GM12878 (cell line): ENCODE measurements at regions not wholly inside any gene's neighbourhood (a gene's known extent, or its start where the extent isn't known, plus 50 kb on each side); places are given as distances from the start of the nearest gene placed in this dataset.

Source experiments
- BCL11A ChIP-seq: IDR thresholded peaks from 2 replicates; pipeline ENCODE4 v1.6.1; 2011; ENCODE audit warnings: low read depth, low read length
- JUND ChIP-seq: IDR thresholded peaks from 2 replicates; pipeline ENCODE4 v1.6.1; 2012; ENCODE audit warnings: low read depth, mild to moderate bottlenecking, low read length, improper control_type of control experiment, moderate library complexity
- MEF2B ChIP-seq: fragments of 450-650 bp; IDR thresholded peaks from 2 replicates; pipeline ENCODE4 v1.6.1; 2018; ENCODE audit warnings: mild to moderate bottlenecking, moderate library complexity; ENCODE audit not compliant: partially characterized antibody, poor library complexity, severe bottlenecking
- RAD21 ChIP-seq: IDR thresholded peaks from 2 replicates; pipeline ENCODE4 v1.6.1; 2011; ENCODE audit warnings: mild to moderate bottlenecking, low read depth, low read length, moderate library complexity; ENCODE audit not compliant: insufficient read depth
- SREBF1 ChIP-seq: IDR thresholded peaks from 2 replicates; pipeline ENCODE4 v1.6.1; 2012; ENCODE audit warnings: mild to moderate bottlenecking, low read length
- TAF1 ChIP-seq: IDR thresholded peaks from 2 replicates; pipeline ENCODE4 v1.6.1; 2011; ENCODE audit warnings: mild to moderate bottlenecking, low read depth, low read length, borderline replicate concordance
- ZNF217 ChIP-seq: fragments of 450-650 bp; IDR thresholded peaks from 2 replicates; pipeline ENCODE4 v1.6.1; 2017; ENCODE audit warnings: antibody characterized with exemption, mild to moderate bottlenecking
- TF ChIP-seq, protein P1 (sequence below): fragments of 450-650 bp; formaldehyde crosslinking; IDR thresholded peaks from 2 replicates; pipeline ENCODE4 v1.4.0; 2020; ENCODE audit warnings: mild to moderate bottlenecking, moderate library complexity
- TF ChIP-seq, protein P2 (sequence below): fragments of 450-650 bp; IDR thresholded peaks from 2 replicates; pipeline ENCODE4 v1.6.1; 2017; ENCODE audit warnings: mild to moderate bottlenecking, moderate library complexity

DNA sequence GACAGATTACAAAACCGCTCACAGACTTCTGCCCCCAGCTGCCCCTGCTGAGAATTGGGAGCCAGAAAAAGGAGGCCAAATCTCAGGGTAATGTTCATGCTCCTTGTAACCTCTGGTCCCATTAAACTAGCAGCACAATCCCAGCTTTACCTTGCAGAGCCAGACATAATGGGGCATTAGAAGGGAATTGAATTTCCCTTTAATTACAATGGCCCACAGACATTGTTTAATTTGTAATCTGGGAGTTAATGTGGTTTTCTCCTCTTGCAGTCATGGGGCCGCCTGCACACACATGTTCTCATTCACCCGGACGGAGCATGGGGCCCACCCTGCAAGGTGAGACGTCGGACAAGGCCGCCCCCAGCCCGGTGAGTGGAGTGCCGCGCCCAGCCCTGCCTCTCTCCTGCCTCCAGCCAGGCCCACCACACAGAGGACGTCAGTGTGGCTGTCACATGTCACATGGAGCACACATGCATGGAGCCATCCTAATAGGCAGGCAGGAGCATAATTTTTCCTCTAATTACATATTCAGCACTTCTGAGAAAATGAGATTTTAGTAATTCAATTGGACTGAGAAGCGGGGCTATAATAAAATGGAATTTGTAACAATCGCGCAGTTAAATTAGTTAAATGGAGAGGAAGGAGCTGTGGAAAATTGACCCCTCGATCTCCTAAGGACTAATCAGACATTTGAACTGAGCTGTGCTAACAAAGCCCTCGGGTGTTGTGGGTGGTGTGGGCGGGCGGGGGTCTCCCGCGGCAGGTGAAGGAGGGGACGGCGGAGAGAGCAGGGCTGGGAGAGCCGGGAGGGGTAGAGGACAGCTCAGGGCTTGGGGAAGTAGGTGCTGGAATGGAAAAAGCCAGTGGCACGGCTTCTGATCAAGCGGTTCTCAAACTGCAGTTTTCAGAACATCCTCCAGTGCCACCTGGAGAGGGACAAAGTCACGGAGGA lies 87.7 kb downstream of the ENGASE start (continued):
- TF ChIP-seq JUND (no peak), SREBF1 (no peak), TAF1 (no peak), MEF2B (no peak), BCL11A (no peak), ZNF217 (no peak), RAD21 (no peak)
- TF ChIP-seq, protein P1, sequence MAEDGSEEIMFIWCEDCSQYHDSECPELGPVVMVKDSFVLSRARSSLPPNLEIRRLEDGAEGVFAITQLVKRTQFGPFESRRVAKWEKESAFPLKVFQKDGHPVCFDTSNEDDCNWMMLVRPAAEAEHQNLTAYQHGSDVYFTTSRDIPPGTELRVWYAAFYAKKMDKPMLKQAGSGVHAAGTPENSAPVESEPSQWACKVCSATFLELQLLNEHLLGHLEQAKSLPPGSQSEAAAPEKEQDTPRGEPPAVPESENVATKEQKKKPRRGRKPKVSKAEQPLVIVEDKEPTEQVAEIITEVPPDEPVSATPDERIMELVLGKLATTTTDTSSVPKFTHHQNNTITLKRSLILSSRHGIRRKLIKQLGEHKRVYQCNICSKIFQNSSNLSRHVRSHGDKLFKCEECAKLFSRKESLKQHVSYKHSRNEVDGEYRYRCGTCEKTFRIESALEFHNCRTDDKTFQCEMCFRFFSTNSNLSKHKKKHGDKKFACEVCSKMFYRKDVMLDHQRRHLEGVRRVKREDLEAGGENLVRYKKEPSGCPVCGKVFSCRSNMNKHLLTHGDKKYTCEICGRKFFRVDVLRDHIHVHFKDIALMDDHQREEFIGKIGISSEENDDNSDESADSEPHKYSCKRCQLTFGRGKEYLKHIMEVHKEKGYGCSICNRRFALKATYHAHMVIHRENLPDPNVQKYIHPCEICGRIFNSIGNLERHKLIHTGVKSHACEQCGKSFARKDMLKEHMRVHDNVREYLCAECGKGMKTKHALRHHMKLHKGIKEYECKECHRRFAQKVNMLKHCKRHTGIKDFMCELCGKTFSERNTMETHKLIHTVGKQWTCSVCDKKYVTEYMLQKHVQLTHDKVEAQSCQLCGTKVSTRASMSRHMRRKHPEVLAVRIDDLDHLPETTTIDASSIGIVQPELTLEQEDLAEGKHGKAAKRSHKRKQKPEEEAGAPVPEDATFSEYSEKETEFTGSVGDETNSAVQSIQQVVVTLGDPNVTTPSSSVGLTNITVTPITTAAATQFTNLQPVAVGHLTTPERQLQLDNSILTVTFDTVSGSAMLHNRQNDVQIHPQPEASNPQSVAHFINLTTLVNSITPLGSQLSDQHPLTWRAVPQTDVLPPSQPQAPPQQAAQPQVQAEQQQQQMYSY (CRISPR knock-in tag), result no peak
- TF ChIP-seq, protein P2, sequence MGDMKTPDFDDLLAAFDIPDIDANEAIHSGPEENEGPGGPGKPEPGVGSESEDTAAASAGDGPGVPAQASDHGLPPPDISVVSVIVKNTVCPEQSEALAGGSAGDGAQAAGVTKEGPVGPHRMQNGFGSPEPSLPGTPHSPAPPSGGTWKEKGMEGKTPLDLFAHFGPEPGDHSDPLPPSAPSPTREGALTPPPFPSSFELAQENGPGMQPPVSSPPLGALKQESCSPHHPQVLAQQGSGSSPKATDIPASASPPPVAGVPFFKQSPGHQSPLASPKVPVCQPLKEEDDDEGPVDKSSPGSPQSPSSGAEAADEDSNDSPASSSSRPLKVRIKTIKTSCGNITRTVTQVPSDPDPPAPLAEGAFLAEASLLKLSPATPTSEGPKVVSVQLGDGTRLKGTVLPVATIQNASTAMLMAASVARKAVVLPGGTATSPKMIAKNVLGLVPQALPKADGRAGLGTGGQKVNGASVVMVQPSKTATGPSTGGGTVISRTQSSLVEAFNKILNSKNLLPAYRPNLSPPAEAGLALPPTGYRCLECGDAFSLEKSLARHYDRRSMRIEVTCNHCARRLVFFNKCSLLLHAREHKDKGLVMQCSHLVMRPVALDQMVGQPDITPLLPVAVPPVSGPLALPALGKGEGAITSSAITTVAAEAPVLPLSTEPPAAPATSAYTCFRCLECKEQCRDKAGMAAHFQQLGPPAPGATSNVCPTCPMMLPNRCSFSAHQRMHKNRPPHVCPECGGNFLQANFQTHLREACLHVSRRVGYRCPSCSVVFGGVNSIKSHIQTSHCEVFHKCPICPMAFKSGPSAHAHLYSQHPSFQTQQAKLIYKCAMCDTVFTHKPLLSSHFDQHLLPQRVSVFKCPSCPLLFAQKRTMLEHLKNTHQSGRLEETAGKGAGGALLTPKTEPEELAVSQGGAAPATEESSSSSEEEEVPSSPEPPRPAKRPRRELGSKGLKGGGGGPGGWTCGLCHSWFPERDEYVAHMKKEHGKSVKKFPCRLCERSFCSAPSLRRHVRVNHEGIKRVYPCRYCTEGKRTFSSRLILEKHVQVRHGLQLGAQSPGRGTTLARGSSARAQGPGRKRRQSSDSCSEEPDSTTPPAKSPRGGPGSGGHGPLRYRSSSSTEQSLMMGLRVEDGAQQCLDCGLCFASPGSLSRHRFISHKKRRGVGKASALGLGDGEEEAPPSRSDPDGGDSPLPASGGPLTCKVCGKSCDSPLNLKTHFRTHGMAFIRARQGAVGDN, result no peak
